Ishikawa (cell line): ENCODE measurements at regions not wholly inside any gene's neighbourhood (a gene's known extent, or its start where the extent isn't known, plus 50 kb on each side); places are given as distances from the start of the nearest gene placed in this dataset.

Experiments
- CEBPB ChIP-seq: IDR thresholded peaks from 2 replicates; pipeline ENCODE4 v1.6.1; 2012
- CREB1 ChIP-seq: IDR thresholded peaks from 2 replicates; pipeline ENCODE4 v1.6.1; 2012; ENCODE audit warnings: low read depth
- EGR1 ChIP-seq: IDR thresholded peaks from 2 replicates; pipeline ENCODE4 v1.6.1; 2012
- EP300 ChIP-seq: IDR thresholded peaks from 2 replicates; pipeline ENCODE4 v1.6.1; 2012; ENCODE audit warnings: borderline replicate concordance
- FOXM1 ChIP-seq: IDR thresholded peaks from 2 replicates; pipeline ENCODE4 v1.6.1; 2012; ENCODE audit warnings: low read depth, borderline replicate concordance
- NFIC ChIP-seq: IDR thresholded peaks from 2 replicates; pipeline ENCODE4 v1.6.1; 2012
- RAD21 ChIP-seq: IDR thresholded peaks from 2 replicates; pipeline ENCODE4 v1.6.1; 2012; ENCODE audit warnings: low read depth
- TAF1 ChIP-seq: IDR thresholded peaks from 2 replicates; pipeline ENCODE4 v1.6.1; 2012; ENCODE audit warnings: low read depth, mild to moderate bottlenecking
- TCF12 ChIP-seq: IDR thresholded peaks from 2 replicates; pipeline ENCODE4 v1.6.1; 2012; ENCODE audit warnings: low read depth
- TEAD4 ChIP-seq: IDR thresholded peaks from 2 replicates; pipeline ENCODE4 v1.6.1; 2012
- YY1 ChIP-seq: IDR thresholded peaks from 2 replicates; pipeline ENCODE4 v1.6.1; 2012; ENCODE audit warnings: low read depth
- ZBTB7A ChIP-seq: IDR thresholded peaks from 2 replicates; pipeline ENCODE4 v1.6.1; 2012; ENCODE audit warnings: low read depth
- TF ChIP-seq, protein P1 (sequence below): IDR thresholded peaks from 2 replicates; pipeline ENCODE4 v1.6.1; 2012; ENCODE audit warnings: low read depth, mild to moderate bottlenecking
- TF ChIP-seq, protein P2 (sequence below): IDR thresholded peaks from 2 replicates; pipeline ENCODE4 v1.6.1; 2012
- TF ChIP-seq, protein P3 (sequence below): IDR thresholded peaks from 2 replicates; pipeline ENCODE4 v1.6.1; 2012

DNA sequence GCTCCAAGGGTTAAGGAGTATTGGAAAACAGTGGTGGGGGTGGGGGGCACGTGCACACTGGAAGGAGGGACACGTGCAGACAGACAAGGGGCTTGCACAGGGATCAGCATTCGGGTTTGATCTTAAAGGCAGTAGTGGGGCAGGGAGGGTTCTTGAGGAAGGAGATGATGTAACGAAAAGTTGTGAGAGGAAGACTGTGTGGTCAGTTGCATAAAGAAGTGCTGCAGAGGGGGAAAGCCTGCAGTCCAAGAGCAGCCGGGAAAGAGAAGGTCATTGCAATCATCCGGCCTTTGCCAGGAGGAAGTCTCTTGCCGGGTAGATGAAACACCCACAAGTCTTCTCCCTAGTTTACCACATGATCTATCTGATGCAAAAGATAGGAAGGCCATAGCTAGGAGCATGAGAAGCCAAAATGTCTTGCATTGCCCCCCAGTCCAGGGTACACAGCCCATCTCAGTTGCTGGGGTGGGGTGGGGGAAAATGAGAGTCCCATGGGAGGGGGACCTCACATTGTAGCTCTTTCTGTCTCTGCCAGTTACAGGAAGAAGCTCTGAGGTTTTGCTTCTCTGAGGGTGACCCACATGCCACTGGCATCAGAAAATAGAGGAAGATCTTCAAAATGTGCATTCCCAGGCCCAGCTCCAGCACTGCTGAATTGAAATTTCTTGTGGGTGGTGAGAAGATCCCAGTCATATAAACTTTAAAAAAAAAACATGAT, 202.5 kb upstream of the RAB4A start:
- TF ChIP-seq TEAD4 (no peak), EP300 (no peak), TCF12 (no peak), EGR1 (no peak), YY1 (no peak), NFIC (no peak), CREB1 (no peak), CEBPB (no peak), ZBTB7A (no peak), TAF1 (no peak), FOXM1 (no peak), RAD21 (no peak)
- TF ChIP-seq, protein P1, sequence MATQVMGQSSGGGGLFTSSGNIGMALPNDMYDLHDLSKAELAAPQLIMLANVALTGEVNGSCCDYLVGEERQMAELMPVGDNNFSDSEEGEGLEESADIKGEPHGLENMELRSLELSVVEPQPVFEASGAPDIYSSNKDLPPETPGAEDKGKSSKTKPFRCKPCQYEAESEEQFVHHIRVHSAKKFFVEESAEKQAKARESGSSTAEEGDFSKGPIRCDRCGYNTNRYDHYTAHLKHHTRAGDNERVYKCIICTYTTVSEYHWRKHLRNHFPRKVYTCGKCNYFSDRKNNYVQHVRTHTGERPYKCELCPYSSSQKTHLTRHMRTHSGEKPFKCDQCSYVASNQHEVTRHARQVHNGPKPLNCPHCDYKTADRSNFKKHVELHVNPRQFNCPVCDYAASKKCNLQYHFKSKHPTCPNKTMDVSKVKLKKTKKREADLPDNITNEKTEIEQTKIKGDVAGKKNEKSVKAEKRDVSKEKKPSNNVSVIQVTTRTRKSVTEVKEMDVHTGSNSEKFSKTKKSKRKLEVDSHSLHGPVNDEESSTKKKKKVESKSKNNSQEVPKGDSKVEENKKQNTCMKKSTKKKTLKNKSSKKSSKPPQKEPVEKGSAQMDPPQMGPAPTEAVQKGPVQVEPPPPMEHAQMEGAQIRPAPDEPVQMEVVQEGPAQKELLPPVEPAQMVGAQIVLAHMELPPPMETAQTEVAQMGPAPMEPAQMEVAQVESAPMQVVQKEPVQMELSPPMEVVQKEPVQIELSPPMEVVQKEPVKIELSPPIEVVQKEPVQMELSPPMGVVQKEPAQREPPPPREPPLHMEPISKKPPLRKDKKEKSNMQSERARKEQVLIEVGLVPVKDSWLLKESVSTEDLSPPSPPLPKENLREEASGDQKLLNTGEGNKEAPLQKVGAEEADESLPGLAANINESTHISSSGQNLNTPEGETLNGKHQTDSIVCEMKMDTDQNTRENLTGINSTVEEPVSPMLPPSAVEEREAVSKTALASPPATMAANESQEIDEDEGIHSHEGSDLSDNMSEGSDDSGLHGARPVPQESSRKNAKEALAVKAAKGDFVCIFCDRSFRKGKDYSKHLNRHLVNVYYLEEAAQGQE = no peak
- TF ChIP-seq, protein P2, sequence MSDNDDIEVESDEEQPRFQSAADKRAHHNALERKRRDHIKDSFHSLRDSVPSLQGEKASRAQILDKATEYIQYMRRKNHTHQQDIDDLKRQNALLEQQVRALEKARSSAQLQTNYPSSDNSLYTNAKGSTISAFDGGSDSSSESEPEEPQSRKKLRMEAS = no peak
- TF ChIP-seq, protein P3, sequence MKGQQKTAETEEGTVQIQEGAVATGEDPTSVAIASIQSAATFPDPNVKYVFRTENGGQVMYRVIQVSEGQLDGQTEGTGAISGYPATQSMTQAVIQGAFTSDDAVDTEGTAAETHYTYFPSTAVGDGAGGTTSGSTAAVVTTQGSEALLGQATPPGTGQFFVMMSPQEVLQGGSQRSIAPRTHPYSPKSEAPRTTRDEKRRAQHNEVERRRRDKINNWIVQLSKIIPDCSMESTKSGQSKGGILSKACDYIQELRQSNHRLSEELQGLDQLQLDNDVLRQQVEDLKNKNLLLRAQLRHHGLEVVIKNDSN = no peak

DNA sequence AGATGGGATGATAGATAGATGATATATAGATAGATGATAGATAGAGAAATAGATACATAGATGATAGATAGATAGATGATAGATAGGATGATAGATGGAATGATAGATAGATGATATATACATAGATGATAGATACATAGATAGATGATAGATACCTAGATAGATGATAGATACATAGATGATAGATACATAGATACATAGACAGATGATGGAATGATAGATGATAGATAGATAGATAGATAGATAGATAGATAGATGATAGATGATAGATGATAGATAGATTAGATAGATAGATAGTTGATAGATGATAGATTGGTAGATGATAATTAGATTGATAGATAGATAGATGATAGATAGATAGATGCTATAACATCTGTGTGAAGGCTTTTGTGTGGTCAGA, 201.7 kb upstream of the RAB4A start:
- no peak for TF ChIP-seq TEAD4
- TF ChIP-seq YY1 = no peak
- TF ChIP-seq, protein P3 = no peak
- TF ChIP-seq EGR1 = no peak
- no peak for TF ChIP-seq EP300
- no peak for TF ChIP-seq TCF12
- TF ChIP-seq, protein P2 = no peak
- no peak for TF ChIP-seq RAD21
- no peak for TF ChIP-seq TAF1
- TF ChIP-seq CEBPB = no peak
- TF ChIP-seq, protein P1 = no peak
- TF ChIP-seq CREB1 = no peak

DNA sequence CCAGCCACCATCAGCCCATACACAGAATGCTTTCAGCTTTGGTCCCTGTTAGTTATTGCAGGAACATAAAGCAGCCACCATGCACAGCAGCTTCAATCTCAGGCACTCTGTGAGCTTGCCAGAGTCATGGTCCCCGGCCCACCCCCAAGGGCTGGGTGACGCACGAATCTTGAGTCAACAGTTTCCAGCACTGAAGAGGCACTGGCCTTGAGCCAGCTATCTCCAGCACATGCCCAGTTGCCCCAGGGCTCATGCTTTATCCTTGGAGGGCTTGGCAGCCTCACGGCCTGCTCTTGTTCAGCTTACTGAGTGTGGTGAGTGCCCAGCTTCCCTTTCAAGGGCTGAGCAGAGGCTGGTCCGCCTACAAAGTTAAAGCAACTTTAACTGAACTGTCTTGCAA, 200.7 kb upstream of the RAB4A start:
- TF ChIP-seq RAD21 (no peak), NFIC (0 out of 2 replicates have a peak, but pooled peaks have one; percentile 26), CREB1 (no peak), TEAD4 (no peak), CEBPB (no peak), EP300 (no peak), EGR1 (no peak)
- TF ChIP-seq, protein P2 = no peak

DNA sequence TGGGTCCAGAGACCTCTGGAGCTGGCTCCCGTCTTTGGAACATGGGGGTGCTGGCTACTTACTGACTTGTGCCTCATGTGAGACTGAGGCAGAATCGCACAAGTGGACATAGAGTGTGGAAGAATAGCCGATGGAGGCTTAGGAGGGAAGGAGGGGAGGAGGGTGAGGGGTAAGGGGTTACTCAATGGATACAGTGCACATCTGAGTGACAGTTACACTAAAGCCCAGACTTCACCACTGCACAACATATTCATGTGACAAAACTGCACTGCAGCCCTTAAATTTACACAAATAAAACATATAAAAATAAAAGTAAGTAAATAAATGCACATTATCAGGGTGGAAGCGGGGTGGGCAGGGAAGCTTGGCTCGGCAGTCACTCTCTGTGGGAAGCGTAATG, 197.7 kb upstream of the RAB4A start:
- TF ChIP-seq, protein P1 = no peak
- no peak for TF ChIP-seq EP300
- TF ChIP-seq TCF12 = no peak
- no peak for TF ChIP-seq ZBTB7A
- TF ChIP-seq TEAD4 = no peak
- TF ChIP-seq FOXM1 = no peak
- TF ChIP-seq YY1 = no peak
- TF ChIP-seq TAF1 = no peak
- no peak for TF ChIP-seq CREB1
- TF ChIP-seq, protein P2 = no peak
- no peak for TF ChIP-seq CEBPB
- TF ChIP-seq NFIC = no peak
- TF ChIP-seq, protein P3 = no peak
- no peak for TF ChIP-seq RAD21
